GM12878 (cell line): ENCODE measurements at regions not wholly inside any gene's neighbourhood (a gene's known extent, or its start where the extent isn't known, plus 50 kb on each side); places are given as distances from the start of the nearest gene placed in this dataset.

Source experiments
- CREB1 ChIP-seq: IDR thresholded peaks from 2 replicates; pipeline ENCODE4 v1.6.1; 2012; ENCODE audit warnings: low read depth, mild to moderate bottlenecking, inconsistent platforms
- EGR1 ChIP-seq, 2 experiments: IDR thresholded peaks; 1 replicate in 1 of 2; 2 replicates in 1 of 2; pipeline ENCODE4 v1.6.1; 2011 to 2012; ENCODE audit warnings: low read depth in 2 of 2, low read length in 2 of 2, borderline replicate concordance in 1 of 2, mild to moderate bottlenecking in 1 of 2, moderate library complexity in 1 of 2
- EP300 ChIP-seq, 2 experiments: fragments of 150-350 bp in 1 of 2; IDR thresholded peaks; 2 replicates each; pipeline ENCODE4 v1.6.1; 2011 to 2012; ENCODE audit warnings: low read depth in 2 of 2, low read length in 2 of 2, borderline replicate concordance in 1 of 2, improper control_type of control experiment in 1 of 2, inconsistent platforms in 1 of 2; ENCODE audit not compliant: control insufficient read depth in 1 of 2
- GABPA ChIP-seq: IDR thresholded peaks from 2 replicates; pipeline ENCODE4 v1.6.1; 2014; ENCODE audit warnings: antibody characterized with exemption, low read depth, mild to moderate bottlenecking, inconsistent platforms
- GATAD2B ChIP-seq: fragments of 450-650 bp; conservative IDR thresholded peaks from 2 replicates; pipeline ENCODE4 v1.6.1; 2017; ENCODE audit warnings: low read depth, mild to moderate bottlenecking, moderate library complexity
- NBN ChIP-seq: fragments of 450-650 bp; IDR thresholded peaks from 2 replicates; pipeline ENCODE4 v1.6.1; 2016
- TF ChIP-seq, protein P1 (sequence below), 3 experiments: IDR thresholded peaks in 2 of 3; conservative IDR thresholded peaks in 1 of 3; 2 replicates each; pipeline ENCODE4 v1.5.1; 2011; ENCODE audit warnings: low read depth in 3 of 3, low read length in 3 of 3, mild to moderate bottlenecking in 3 of 3, control low read depth in 2 of 3, moderate library complexity in 2 of 3, inconsistent platforms in 1 of 3, mixed read lengths in 1 of 3; ENCODE audit not compliant: control insufficient read depth in 2 of 3, insufficient read depth in 1 of 3; ENCODE audit errors: extremely low read depth in 1 of 3
- TF ChIP-seq, protein P2 (sequence below): fragments of 450-650 bp; conservative IDR thresholded peaks from 2 replicates; pipeline ENCODE4 v1.6.1; 2017; ENCODE audit warnings: mild to moderate bottlenecking, moderate library complexity

DNA sequence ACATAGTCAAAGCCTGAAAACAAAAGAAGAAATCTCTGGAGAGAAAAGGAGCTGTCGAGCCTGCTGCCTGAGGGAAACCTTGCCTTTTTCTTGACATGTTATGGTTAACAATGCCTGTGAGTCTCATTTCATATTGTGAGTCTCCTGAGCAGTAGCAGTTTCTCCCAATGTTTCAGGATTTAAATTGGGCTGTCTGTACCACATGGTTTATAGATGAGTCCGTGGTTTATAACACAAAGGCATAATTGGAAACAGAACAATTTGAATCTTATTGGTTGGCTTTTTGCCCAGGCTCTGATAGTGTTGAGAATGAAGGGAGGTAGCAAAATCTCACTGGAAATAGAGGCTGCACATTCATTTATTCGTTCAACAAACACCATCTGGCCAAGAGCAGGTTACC is 540.9 kb downstream of the RAB38 start:
- TF ChIP-seq, protein P1, sequence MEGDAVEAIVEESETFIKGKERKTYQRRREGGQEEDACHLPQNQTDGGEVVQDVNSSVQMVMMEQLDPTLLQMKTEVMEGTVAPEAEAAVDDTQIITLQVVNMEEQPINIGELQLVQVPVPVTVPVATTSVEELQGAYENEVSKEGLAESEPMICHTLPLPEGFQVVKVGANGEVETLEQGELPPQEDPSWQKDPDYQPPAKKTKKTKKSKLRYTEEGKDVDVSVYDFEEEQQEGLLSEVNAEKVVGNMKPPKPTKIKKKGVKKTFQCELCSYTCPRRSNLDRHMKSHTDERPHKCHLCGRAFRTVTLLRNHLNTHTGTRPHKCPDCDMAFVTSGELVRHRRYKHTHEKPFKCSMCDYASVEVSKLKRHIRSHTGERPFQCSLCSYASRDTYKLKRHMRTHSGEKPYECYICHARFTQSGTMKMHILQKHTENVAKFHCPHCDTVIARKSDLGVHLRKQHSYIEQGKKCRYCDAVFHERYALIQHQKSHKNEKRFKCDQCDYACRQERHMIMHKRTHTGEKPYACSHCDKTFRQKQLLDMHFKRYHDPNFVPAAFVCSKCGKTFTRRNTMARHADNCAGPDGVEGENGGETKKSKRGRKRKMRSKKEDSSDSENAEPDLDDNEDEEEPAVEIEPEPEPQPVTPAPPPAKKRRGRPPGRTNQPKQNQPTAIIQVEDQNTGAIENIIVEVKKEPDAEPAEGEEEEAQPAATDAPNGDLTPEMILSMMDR (IDR thresholded peaks at IDR 0.05 in 2 of 3, conservative IDR thresholded peaks at IDR 0.05 in 1 of 3; ENCODE audit: control insufficient read depth in 2 of 3, extremely low read depth in 1 of 3, insufficient read depth in 1 of 3, low read depth in 3 of 3, low read length in 3 of 3), result no peak
- TF ChIP-seq, protein P2, sequence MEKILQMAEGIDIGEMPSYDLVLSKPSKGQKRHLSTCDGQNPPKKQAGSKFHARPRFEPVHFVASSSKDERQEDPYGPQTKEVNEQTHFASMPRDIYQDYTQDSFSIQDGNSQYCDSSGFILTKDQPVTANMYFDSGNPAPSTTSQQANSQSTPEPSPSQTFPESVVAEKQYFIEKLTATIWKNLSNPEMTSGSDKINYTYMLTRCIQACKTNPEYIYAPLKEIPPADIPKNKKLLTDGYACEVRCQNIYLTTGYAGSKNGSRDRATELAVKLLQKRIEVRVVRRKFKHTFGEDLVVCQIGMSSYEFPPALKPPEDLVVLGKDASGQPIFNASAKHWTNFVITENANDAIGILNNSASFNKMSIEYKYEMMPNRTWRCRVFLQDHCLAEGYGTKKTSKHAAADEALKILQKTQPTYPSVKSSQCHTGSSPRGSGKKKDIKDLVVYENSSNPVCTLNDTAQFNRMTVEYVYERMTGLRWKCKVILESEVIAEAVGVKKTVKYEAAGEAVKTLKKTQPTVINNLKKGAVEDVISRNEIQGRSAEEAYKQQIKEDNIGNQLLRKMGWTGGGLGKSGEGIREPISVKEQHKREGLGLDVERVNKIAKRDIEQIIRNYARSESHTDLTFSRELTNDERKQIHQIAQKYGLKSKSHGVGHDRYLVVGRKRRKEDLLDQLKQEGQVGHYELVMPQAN, result no peak
- TF ChIP-seq GABPA (no peak), EP300 (IDR thresholded peaks at IDR 0.05; ENCODE audit: borderline replicate concordance in 1 of 2, control insufficient read depth in 1 of 2, low read depth in 2 of 2, low read length in 2 of 2) (no peak), NBN (no peak), GATAD2B (no peak), EGR1 (IDR thresholded peaks at IDR 0.05; ENCODE audit: borderline replicate concordance in 1 of 2, low read depth in 2 of 2, low read length in 2 of 2) (no peak), CREB1 (no peak)
